ENCODE measurements at regions not wholly inside any gene's neighbourhood (a gene's known extent, or its start where the extent isn't known, plus 50 kb on each side); places are given as distances from the start of the nearest gene placed in this dataset.

GRCh38 chr14:21921453-21921852 lies 247.8 kb upstream of the OR4E1 start:
- TF ChIP-seq ESRRA (IDR thresholded peaks at IDR 0.05; ENCODE audit: borderline replicate concordance, low read length) = no peak
- no peak for TF ChIP-seq CTCF (IDR thresholded peaks at IDR 0.05)
- TF ChIP-seq POLR2A (IDR thresholded peaks at IDR 0.05; ENCODE audit: low read length) = no peak
- no peak for TF ChIP-seq RFX5 (IDR thresholded peaks at IDR 0.05)
- no peak for TF ChIP-seq RCOR1 (IDR thresholded peaks at IDR 0.05; ENCODE audit: low read depth, low read length)
- TF ChIP-seq EHF (CRISPR knock-in tag; IDR thresholded peaks at IDR 0.05) = no peak
- no peak for TF ChIP-seq RAD21 (conservative IDR thresholded peaks at IDR 0.05 in 1 of 2, IDR thresholded peaks at IDR 0.05 in 1 of 2)
- no peak for TF ChIP-seq EP300 (IDR thresholded peaks at IDR 0.05)
- TF ChIP-seq TP53 (CRISPR knock-in tag; IDR thresholded peaks at IDR 0.05) = no peak
- TF ChIP-seq JUN (IDR thresholded peaks at IDR 0.05) = no peak
- TF ChIP-seq MYC (IDR thresholded peaks at IDR 0.05; ENCODE audit: borderline replicate concordance, low read length) = no peak
